ENCODE measurements at regions not wholly inside any gene's neighbourhood (a gene's known extent, or its start where the extent isn't known, plus 50 kb on each side); places are given as distances from the start of the nearest gene placed in this dataset.

GRCh38 chr14:55781046-55781445 lies 201.0 kb downstream of the KTN1 start:
- TF ChIP-seq TARDBP (IDR thresholded peaks at IDR 0.05) (no peak), FOXA1 (IDR thresholded peaks at IDR 0.05) (no peak), FOXM1 (IDR thresholded peaks at IDR 0.05; ENCODE audit: borderline replicate concordance) (no peak), LEF1 (IDR thresholded peaks at IDR 0.05; ENCODE audit: borderline replicate concordance) (no peak), NFRKB (IDR thresholded peaks at IDR 0.05) (no peak)

All from HEK293T (cell line).